ENCODE measurements at regions not wholly inside any gene's neighbourhood (a gene's known extent, or its start where the extent isn't known, plus 50 kb on each side); places are given as distances from the start of the nearest gene placed in this dataset.

GRCh38 chr6:17047889-17048288 lies 54.0 kb upstream of the STMND1 start:
- DNase-seq (ENCODE audit: low read depth) = no peak

GRCh38 chr6:17045581-17046322 lies 56.1 kb upstream of the STMND1 start:
- peak; percentile 93 for DNase-seq (ENCODE audit: low read depth)

- no peak for DNase-seq (ENCODE audit: low read depth)
These were observed 58.7 kb upstream of the STMND1 start for GRCh38 chr6:17043148-17043522.

GRCh38 chr6:17042422-17043147 lies 59.3 kb upstream of the STMND1 start:
- peak; percentile 77 for DNase-seq (ENCODE audit: low read depth)

- DNase-seq (ENCODE audit: low read depth) = no peak
These were observed 62.6 kb upstream of the STMND1 start for GRCh38 chr6:17039266-17039665.

- DNase-seq (ENCODE audit: low read depth) = peak; percentile 65
These were observed 63.5 kb upstream of the STMND1 start for GRCh38 chr6:17038316-17038715.

- no peak for DNase-seq (ENCODE audit: low read depth)
These were observed 65.8 kb upstream of the STMND1 start for GRCh38 chr6:17036065-17036393.

- peak; percentile 52 for DNase-seq (ENCODE audit: low read depth)
These were observed 66.4 kb upstream of the STMND1 start for GRCh38 chr6:17035257-17036064.

GRCh38 chr6:17033746-17034145 lies 68.1 kb upstream of the STMND1 start:
- DNase-seq (ENCODE audit: low read depth) = no peak

- DNase-seq (ENCODE audit: low read depth) = peak; percentile 97
These were observed 68.7 kb upstream of the STMND1 start for GRCh38 chr6:17032988-17033634.

- peak; percentile 91 for DNase-seq (ENCODE audit: low read depth)
These were observed 69.3 kb upstream of the STMND1 start for GRCh38 chr6:17032590-17032987.

GRCh38 chr6:17031961-17032360 lies 69.9 kb upstream of the STMND1 start:
- no peak for DNase-seq (ENCODE audit: low read depth)

- DNase-seq (ENCODE audit: low read depth) = no peak
These were observed 74.4 kb upstream of the STMND1 start for GRCh38 chr6:17027441-17027840.

- no peak for DNase-seq (ENCODE audit: low read depth)
These were observed 79.2 kb upstream of the STMND1 start for GRCh38 chr6:17022604-17023003.

GRCh38 chr6:17021539-17021889 lies 80.3 kb upstream of the STMND1 start:
- DNase-seq (ENCODE audit: low read depth) = peak; percentile 75

GRCh38 chr6:17020889-17021538 lies 80.8 kb upstream of the STMND1 start:
- no peak for DNase-seq (ENCODE audit: low read depth)

GRCh38 chr6:17018425-17018824 lies 83.4 kb upstream of the STMND1 start:
- DNase-seq (ENCODE audit: low read depth) = no peak

- no peak for DNase-seq (ENCODE audit: low read depth)
These were observed 84.4 kb upstream of the STMND1 start for GRCh38 chr6:17017416-17017815.

GRCh38 chr6:17015551-17016381 lies 86.1 kb upstream of the STMND1 start:
- no peak for DNase-seq (ENCODE audit: low read depth)

GRCh38 chr6:17015144-17015543 lies 86.7 kb upstream of the STMND1 start:
- DNase-seq (ENCODE audit: low read depth) = no peak

- DNase-seq (ENCODE audit: low read depth) = peak; percentile 93
These were observed 88.1 kb upstream of the STMND1 start for GRCh38 chr6:17013701-17014100.
